DND-41 (cell line): ENCODE measurements at regions not wholly inside any gene's neighbourhood (a gene's known extent, or its start where the extent isn't known, plus 50 kb on each side); places are given as distances from the start of the nearest gene placed in this dataset.

Experiments used
- EZH2 ChIP-seq: IDR thresholded peaks from 3 replicates; pipeline ENCODE4 v1.6.1; 2012; ENCODE audit warnings: borderline replicate concordance, low read depth, mild to moderate bottlenecking, moderate library complexity, low read length, inconsistent platforms; ENCODE audit not compliant: severe bottlenecking
- TF ChIP-seq, protein P1 (sequence below): IDR thresholded peaks from 2 replicates; pipeline ENCODE4 v1.5.1; 2012; ENCODE audit warnings: borderline replicate concordance, low read length, moderate library complexity, mild to moderate bottlenecking; ENCODE audit not compliant: poor library complexity, severe bottlenecking; ENCODE audit errors: extremely low read depth

DNA sequence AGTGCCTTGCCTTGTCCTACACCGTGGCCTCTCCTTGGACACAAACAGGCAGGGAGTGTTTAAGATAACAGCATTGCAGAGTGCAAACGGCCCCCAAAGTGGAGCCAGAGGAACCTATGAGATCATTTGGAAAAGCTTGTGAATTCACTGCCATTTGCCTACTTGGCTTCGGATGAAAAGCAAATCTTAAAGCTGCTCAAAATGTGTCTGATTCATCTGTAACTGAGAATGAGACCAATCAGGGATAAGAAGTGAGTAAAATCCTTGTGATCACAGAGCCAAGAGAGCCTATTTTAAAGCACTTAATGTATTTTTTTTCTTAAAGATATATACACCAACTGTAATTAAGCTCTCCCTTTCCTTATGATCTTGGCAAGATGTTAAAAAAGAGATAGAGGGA is 65.7 kb upstream of the BACH2 start:
- no peak for TF ChIP-seq EZH2
- TF ChIP-seq, protein P1, sequence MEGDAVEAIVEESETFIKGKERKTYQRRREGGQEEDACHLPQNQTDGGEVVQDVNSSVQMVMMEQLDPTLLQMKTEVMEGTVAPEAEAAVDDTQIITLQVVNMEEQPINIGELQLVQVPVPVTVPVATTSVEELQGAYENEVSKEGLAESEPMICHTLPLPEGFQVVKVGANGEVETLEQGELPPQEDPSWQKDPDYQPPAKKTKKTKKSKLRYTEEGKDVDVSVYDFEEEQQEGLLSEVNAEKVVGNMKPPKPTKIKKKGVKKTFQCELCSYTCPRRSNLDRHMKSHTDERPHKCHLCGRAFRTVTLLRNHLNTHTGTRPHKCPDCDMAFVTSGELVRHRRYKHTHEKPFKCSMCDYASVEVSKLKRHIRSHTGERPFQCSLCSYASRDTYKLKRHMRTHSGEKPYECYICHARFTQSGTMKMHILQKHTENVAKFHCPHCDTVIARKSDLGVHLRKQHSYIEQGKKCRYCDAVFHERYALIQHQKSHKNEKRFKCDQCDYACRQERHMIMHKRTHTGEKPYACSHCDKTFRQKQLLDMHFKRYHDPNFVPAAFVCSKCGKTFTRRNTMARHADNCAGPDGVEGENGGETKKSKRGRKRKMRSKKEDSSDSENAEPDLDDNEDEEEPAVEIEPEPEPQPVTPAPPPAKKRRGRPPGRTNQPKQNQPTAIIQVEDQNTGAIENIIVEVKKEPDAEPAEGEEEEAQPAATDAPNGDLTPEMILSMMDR, result no peak
